Liver (tissue), 8 donors: ENCODE measurements at regions not wholly inside any gene's neighbourhood (a gene's known extent, or its start where the extent isn't known, plus 50 kb on each side); places are given as distances from the start of the nearest gene placed in this dataset.

Source experiments
- DNase-seq: peaks from one replicate; pipeline ENCODE4 v3.0.0-alpha.2; 2017; ENCODE audit warnings: low spot score
- H3K27ac ChIP-seq, 2 donors: one replicate each; pipeline ENCODE4 v1.7.0; 2013; ENCODE audit warnings: inconsistent platforms in 2 of 2, low read length in 2 of 2, control low read depth in 1 of 2, low read depth in 1 of 2, mild to moderate bottlenecking in 1 of 2
- H3K27me3 ChIP-seq, 4 donors: one replicate each; pipeline versions ENCODE4 v1.6.1 to v1.7.0; 2013; ENCODE audit warnings: low read length in 3 of 4, inconsistent platforms in 1 of 4, mild to moderate bottlenecking in 1 of 4, moderate library complexity in 1 of 4; ENCODE audit not compliant: control insufficient read depth in 4 of 4, insufficient read depth in 4 of 4
- H3K36me3 ChIP-seq, 4 donors: one replicate each; pipeline versions ENCODE4 v1.6.1 to v1.7.0; 2013; ENCODE audit warnings: low read length in 3 of 4, mild to moderate bottlenecking in 3 of 4, low read depth in 1 of 4, moderate library complexity in 1 of 4; ENCODE audit not compliant: control insufficient read depth in 4 of 4, insufficient read depth in 3 of 4
- H3K4me1 ChIP-seq, 4 donors: one replicate each; pipeline versions ENCODE4 v1.6.1 to v1.7.0; 2013; ENCODE audit warnings: low read length in 3 of 4, mild to moderate bottlenecking in 3 of 4, moderate library complexity in 1 of 4; ENCODE audit not compliant: control insufficient read depth in 4 of 4, insufficient read depth in 4 of 4
- H3K4me3 ChIP-seq, 3 donors: one replicate each; pipeline versions ENCODE4 v1.6.1 to v1.7.0; 2013; ENCODE audit warnings: low read length in 3 of 3, control low read depth in 1 of 3, low read depth in 1 of 3, mild to moderate bottlenecking in 1 of 3
- H3K9ac ChIP-seq, 2 donors: one replicate each; pipeline ENCODE4 v1.7.0; 2013; ENCODE audit warnings: low read length in 2 of 2, mild to moderate bottlenecking in 2 of 2, moderate library complexity in 2 of 2, control low read depth in 1 of 2, low read depth in 1 of 2
- H3K9me3 ChIP-seq, 4 donors: one replicate each; pipeline versions ENCODE4 v1.6.1 to v1.7.0; 2013; ENCODE audit warnings: low read length in 3 of 4; ENCODE audit not compliant: control insufficient read depth in 4 of 4
- ATF3 ChIP-seq: IDR thresholded peaks from 2 replicates; pipeline ENCODE4 v1.6.1; 2016; ENCODE audit warnings: antibody characterized with exemption
- FOXA1 ChIP-seq: IDR thresholded peaks from 2 replicates; pipeline ENCODE4 v1.6.1; 2016; ENCODE audit warnings: antibody characterized with exemption
- FOXA2 ChIP-seq: IDR thresholded peaks from 2 replicates; pipeline ENCODE4 v1.6.1; 2016; ENCODE audit warnings: antibody characterized with exemption
- JUND ChIP-seq, 2 donors: IDR thresholded peaks; 2 replicates each; pipeline ENCODE4 v1.6.1; 2016; ENCODE audit warnings: antibody characterized with exemption in 2 of 2
- NR2F2 ChIP-seq: IDR thresholded peaks from 2 replicates; pipeline ENCODE4 v1.6.1; 2016; ENCODE audit warnings: antibody characterized with exemption
- RAD21 ChIP-seq, 2 donors: IDR thresholded peaks; 2 replicates each; pipeline ENCODE4 v1.6.1; 2016; ENCODE audit warnings: antibody characterized with exemption in 2 of 2, mild to moderate bottlenecking in 2 of 2
- REST ChIP-seq: IDR thresholded peaks from 2 replicates; pipeline ENCODE4 v1.6.1; 2016; ENCODE audit warnings: antibody characterized with exemption, mild to moderate bottlenecking
- RXRA ChIP-seq, 2 donors: IDR thresholded peaks; 2 replicates each; pipeline ENCODE4 v1.6.1; 2017 to 2018; ENCODE audit warnings: antibody characterized with exemption in 2 of 2, mild to moderate bottlenecking in 1 of 2
- TAF1 ChIP-seq: conservative IDR thresholded peaks from 2 replicates; pipeline ENCODE4 v1.6.1; 2016; ENCODE audit warnings: antibody characterized with exemption, mild to moderate bottlenecking
- WGBS: extraction: QIAGEN DNeasy Blood & Tissue Kit; methylation state at CpG from one replicate; pipeline ENCODE4 v1.1.7; 2013; 5-methylcytosine and 5-hydroxymethylcytosine counted together
- TF ChIP-seq, protein P1 (sequence below): fragments of 150-350 bp; IDR thresholded peaks from 2 replicates; pipeline ENCODE4 v1.5.1; 2017; ENCODE audit warnings: improper control_type of control experiment, low read depth, low read length; ENCODE audit not compliant: missing input control
- donor health status: healthy.
- donor health status: healthy.
- donor health status: healthy.
- donor health status: healthy.
- donor health status: healthy.

DNA sequence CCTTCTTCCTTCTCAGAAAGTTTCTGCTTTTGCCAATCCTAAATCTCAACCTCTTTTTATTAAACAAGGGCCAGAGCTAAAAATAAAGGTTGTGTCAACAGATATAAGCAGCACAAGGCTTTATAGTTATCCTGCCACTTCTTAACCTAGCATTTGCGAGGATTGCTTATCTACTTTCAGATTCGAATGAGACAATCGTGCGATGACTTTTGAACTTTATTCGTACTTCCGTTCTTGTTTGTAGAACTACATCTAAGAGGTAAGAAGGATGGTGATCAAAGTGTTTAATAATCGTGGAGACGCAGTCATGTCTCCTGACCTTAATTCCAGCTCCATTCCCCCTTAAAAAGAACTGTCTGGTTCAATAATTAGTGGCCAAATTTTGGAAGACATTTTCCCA lies 578.6 kb downstream of the PIK3C3 start:
- Histone ChIP-seq H3K9ac (no peak overlapping the region), H3K9me3 (no peaks in the 10 kb centered on the region), H3K4me1 (no peaks in the 10 kb centered on the region), H3K4me3 (no peak overlapping the region), H3K36me3 (no peaks in the 10 kb centered on the region), H3K27ac (no peak overlapping the region), H3K27me3 (no peaks in the 10 kb centered on the region)
- no peak for DNase-seq
- TF ChIP-seq REST (no peak), ATF3 (no peak), TAF1 (no peak), JUND (IDR thresholded peaks at IDR 0.05) (no peak), NR2F2 (no peak), RAD21 (IDR thresholded peaks at IDR 0.05) (no peak), RXRA (IDR thresholded peaks at IDR 0.05) (no peak)
- TF ChIP-seq, protein P1, sequence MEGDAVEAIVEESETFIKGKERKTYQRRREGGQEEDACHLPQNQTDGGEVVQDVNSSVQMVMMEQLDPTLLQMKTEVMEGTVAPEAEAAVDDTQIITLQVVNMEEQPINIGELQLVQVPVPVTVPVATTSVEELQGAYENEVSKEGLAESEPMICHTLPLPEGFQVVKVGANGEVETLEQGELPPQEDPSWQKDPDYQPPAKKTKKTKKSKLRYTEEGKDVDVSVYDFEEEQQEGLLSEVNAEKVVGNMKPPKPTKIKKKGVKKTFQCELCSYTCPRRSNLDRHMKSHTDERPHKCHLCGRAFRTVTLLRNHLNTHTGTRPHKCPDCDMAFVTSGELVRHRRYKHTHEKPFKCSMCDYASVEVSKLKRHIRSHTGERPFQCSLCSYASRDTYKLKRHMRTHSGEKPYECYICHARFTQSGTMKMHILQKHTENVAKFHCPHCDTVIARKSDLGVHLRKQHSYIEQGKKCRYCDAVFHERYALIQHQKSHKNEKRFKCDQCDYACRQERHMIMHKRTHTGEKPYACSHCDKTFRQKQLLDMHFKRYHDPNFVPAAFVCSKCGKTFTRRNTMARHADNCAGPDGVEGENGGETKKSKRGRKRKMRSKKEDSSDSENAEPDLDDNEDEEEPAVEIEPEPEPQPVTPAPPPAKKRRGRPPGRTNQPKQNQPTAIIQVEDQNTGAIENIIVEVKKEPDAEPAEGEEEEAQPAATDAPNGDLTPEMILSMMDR = no peak
- 81% methylated on average over 8 of the region's 8 CpGs for WGBS

DNA sequence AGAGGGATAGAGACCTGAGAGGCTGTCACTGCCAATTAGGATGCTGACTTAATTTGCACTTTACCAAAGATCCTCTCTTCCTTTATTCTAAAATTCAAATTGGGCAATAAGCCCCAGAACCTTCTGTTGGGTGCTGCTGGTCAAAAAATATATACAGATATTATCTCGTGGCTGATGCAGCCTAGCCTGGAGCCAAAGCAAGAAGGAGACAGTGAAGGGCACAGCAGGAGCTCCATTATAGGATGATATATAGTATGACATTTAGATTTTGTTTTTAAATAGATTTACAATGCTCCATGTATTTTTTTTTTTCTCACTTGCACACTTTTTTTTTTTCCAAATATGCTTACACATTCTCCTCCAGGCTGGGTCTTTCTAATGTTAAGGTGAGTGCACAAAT lies 579.3 kb downstream of the PIK3C3 start:
- no peaks in the 10 kb centered on the region for H3K4me1 ChIP-seq
- no peaks in the 10 kb centered on the region for H3K9me3 ChIP-seq
- DNase-seq = no peak
- H3K4me3 ChIP-seq = no peak overlapping the region
- no peak overlapping the region for H3K27ac ChIP-seq
- H3K9ac ChIP-seq = no peak overlapping the region
- H3K36me3 ChIP-seq = no peaks in the 10 kb centered on the region
- no peaks in the 10 kb centered on the region for H3K27me3 ChIP-seq
- WGBS = 73% methylated on average over 1 of the region's 1 CpG
- TF ChIP-seq, protein P1 = no peak
- TF ChIP-seq RAD21 (IDR thresholded peaks at IDR 0.05) (no peak), ATF3 (no peak), TAF1 (no peak), REST (no peak), FOXA1 (no peak), FOXA2 (no peak)
